Panc1 (cell line): ENCODE measurements at regions not wholly inside any gene's neighbourhood (a gene's known extent, or its start where the extent isn't known, plus 50 kb on each side); places are given as distances from the start of the nearest gene placed in this dataset.

Experiments used
- ATAC-seq: fragments of 200-7000 bp; cut with Tn5 transposase; 2 replicates; pipeline ENCODE4 v1.9.1; 2020; ENCODE audit warnings: mild to moderate bottlenecking, moderate library complexity
- BruUV-seq: library from RNA; stranded (reverse); fragments of 400-500 nt; replicated peaks from 2 replicates; lab custom pipeline; 2021; lab: Mats Ljungman, UMichigan
- CTCF ChIA-PET: fragments of 300-600 bp; sonication (Branson Sonifier 250); formaldehyde crosslinking; loops from one replicate; lab custom pipeline; 2022; ENCODE audit warnings: antibody characterized with exemption; lab: Charles Lee
- POLR2A ChIA-PET: fragments of 300-600 bp; sonication (Branson Sonifier 250); formaldehyde crosslinking; loops from one replicate; lab custom pipeline; 2022; ENCODE audit warnings: antibody characterized with exemption; lab: Charles Lee
- DNase-seq: peaks from one replicate; pipeline ENCODE4 v3.0.0-alpha.2; 2010; ENCODE audit warnings: low read depth, low spot score
- H3K27ac ChIP-seq: 2 replicates; pipeline ENCODE4 v1.5.1; 2011; ENCODE audit warnings: mild to moderate bottlenecking, low read length, inconsistent platforms
- H3K27me3 ChIP-seq: fragments of 200-500 bp; sonication (Bioruptor generic); 2 replicates; pipeline ENCODE4 v1.6.0; 2014; ENCODE audit warnings: low read length, inconsistent platforms; ENCODE audit not compliant: control insufficient read depth, insufficient read depth
- H3K36me3 ChIP-seq: fragments of 200-500 bp; sonication (Bioruptor generic); 2 replicates; pipeline ENCODE4 v1.5.1; 2014; ENCODE audit warnings: inconsistent platforms, mild to moderate bottlenecking, low read length, moderate library complexity; ENCODE audit not compliant: control insufficient read depth, insufficient read depth
- H3K4me1 ChIP-seq: 2 replicates; pipeline ENCODE4 v1.5.1; 2011; ENCODE audit warnings: inconsistent platforms, mild to moderate bottlenecking, low read length, moderate library complexity; ENCODE audit not compliant: control insufficient read depth, insufficient read depth
- H3K4me3 ChIP-seq, 2 experiments: 2 replicates each; pipeline ENCODE4 v1.5.1; 2011 to 2012; ENCODE audit warnings: low read depth in 2 of 2, low read length in 2 of 2, mild to moderate bottlenecking in 2 of 2, inconsistent platforms in 1 of 2, moderate library complexity in 1 of 2
- H3K9me3 ChIP-seq: fragments of 200-500 bp; sonication (Bioruptor generic); 2 replicates; pipeline ENCODE4 v1.5.1; 2014; ENCODE audit warnings: low read depth, mild to moderate bottlenecking, inconsistent platforms, low read length, moderate library complexity; ENCODE audit not compliant: control insufficient read depth, insufficient read depth
- POLR2AphosphoS5 ChIP-seq: IDR thresholded peaks from 2 replicates; pipeline ENCODE4 v1.6.1; 2012; ENCODE audit warnings: mild to moderate bottlenecking, low read depth, low read length, moderate library complexity
- SIN3A ChIP-seq: IDR thresholded peaks from 2 replicates; pipeline ENCODE4 v1.6.1; 2012; ENCODE audit warnings: low read depth, mild to moderate bottlenecking, low read length, moderate library complexity, borderline replicate concordance; ENCODE audit not compliant: insufficient read depth
- TCF7L2 ChIP-seq: IDR thresholded peaks from 2 replicates; pipeline ENCODE4 v1.6.1; 2011; ENCODE audit warnings: mild to moderate bottlenecking, low read depth, low read length, inconsistent platforms
- in situ Hi-C: cut with HindIII; loops from 2 replicates; pipeline ENCODE4 v1.10.0; 2016; ENCODE audit warnings: low sequenced_read_pairs, low pct_unique_long_range_greater_than_20kb
- intact Hi-C: fragments of 100-400 bp; cut with micrococcal nuclease; formaldehyde crosslinking; loops from one replicate; pipeline ENCODE4 v1.10.0; 2022; ENCODE audit not compliant: unreplicated experiment
- TF ChIP-seq, protein P1 (sequence below), 2 experiments: IDR thresholded peaks; 2 replicates each; pipeline ENCODE4 v1.6.1; 2011 to 2012; ENCODE audit warnings: low read depth in 2 of 2, control low read depth in 1 of 2, low read length in 1 of 2, mild to moderate bottlenecking in 1 of 2, moderate library complexity in 1 of 2; ENCODE audit not compliant: insufficient read depth in 1 of 2
- TF ChIP-seq, protein P2 (sequence below): fragments of 450-650 bp; IDR thresholded peaks from 2 replicates; pipeline ENCODE4 v1.5.1; 2017; ENCODE audit warnings: mild to moderate bottlenecking

DNA sequence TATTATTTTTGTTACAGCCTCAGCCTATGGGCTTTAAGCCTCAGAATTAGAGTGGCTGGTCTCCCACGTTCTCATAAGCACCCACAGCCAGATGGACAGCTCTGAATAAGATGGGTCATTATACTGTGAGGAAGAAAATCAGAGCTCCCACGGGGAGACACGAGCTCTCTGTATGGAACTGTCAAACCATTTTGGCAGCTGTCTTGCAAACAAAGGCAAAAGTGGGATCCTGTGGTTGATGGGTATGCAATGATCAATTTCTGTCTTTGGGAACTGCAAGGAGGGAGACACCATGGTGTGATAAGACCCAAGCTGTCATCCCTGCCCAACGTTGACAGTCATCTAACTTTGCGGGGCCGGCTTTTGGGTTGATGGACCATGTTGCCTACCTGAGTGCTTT lies 614.3 kb downstream of the TYW1 start:
- ATAC-seq (no peak), DNase-seq (no peak)
- in situ Hi-C loops (no loop called here), intact Hi-C loops (no loop called here)
- no peaks in the 10 kb centered on the region for H3K9me3 ChIP-seq
- no TSS peak for BruUV-seq
- ChIA-PET CTCF (no interaction called here), POLR2A (no interaction called here)
- no peak overlapping the region for H3K4me3 ChIP-seq
- no peaks in the 10 kb centered on the region for H3K4me1 ChIP-seq
- peaks cover 9% of the 10 kb centered on the region for H3K27me3 ChIP-seq
- H3K36me3 ChIP-seq: no peaks in the 10 kb centered on the region
- no peak for TF ChIP-seq TCF7L2
- no peak overlapping the region for H3K27ac ChIP-seq

DNA sequence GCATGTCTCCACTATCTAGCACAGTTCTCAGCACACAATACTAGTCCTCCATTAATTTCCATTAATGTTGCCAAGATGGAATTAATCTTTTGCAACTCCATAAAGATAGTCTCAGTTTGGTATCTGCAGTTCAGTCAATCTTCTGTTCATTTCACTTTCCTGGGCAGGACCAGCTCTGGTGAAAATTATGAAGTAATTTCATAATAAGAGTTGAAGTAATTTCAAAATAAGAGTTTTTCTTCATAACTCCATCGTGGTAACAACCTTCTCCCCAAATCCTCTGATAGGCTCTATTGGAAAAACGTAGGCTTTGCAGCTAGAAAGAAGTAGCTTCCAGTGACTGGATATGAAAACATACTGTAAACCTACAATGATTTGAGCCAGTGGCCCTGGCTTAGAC lies 618.2 kb downstream of the TYW1 start:
- no peak overlapping the region for H3K27ac ChIP-seq
- no peak overlapping the region for H3K4me3 ChIP-seq
- no peak for ATAC-seq
- H3K36me3 ChIP-seq: no peaks in the 10 kb centered on the region
- in situ Hi-C loops (no loop called here), intact Hi-C loops (no loop called here)
- ChIA-PET CTCF (no interaction called here), POLR2A (no interaction called here)
- TF ChIP-seq TCF7L2 (no peak), SIN3A (no peak), POLR2AphosphoS5 (no peak)
- TF ChIP-seq, protein P1, sequence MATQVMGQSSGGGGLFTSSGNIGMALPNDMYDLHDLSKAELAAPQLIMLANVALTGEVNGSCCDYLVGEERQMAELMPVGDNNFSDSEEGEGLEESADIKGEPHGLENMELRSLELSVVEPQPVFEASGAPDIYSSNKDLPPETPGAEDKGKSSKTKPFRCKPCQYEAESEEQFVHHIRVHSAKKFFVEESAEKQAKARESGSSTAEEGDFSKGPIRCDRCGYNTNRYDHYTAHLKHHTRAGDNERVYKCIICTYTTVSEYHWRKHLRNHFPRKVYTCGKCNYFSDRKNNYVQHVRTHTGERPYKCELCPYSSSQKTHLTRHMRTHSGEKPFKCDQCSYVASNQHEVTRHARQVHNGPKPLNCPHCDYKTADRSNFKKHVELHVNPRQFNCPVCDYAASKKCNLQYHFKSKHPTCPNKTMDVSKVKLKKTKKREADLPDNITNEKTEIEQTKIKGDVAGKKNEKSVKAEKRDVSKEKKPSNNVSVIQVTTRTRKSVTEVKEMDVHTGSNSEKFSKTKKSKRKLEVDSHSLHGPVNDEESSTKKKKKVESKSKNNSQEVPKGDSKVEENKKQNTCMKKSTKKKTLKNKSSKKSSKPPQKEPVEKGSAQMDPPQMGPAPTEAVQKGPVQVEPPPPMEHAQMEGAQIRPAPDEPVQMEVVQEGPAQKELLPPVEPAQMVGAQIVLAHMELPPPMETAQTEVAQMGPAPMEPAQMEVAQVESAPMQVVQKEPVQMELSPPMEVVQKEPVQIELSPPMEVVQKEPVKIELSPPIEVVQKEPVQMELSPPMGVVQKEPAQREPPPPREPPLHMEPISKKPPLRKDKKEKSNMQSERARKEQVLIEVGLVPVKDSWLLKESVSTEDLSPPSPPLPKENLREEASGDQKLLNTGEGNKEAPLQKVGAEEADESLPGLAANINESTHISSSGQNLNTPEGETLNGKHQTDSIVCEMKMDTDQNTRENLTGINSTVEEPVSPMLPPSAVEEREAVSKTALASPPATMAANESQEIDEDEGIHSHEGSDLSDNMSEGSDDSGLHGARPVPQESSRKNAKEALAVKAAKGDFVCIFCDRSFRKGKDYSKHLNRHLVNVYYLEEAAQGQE (IDR thresholded peaks at IDR 0.05; ENCODE audit: insufficient read depth in 1 of 2, low read depth in 2 of 2, low read length in 1 of 2): no peak
- TF ChIP-seq, protein P2, sequence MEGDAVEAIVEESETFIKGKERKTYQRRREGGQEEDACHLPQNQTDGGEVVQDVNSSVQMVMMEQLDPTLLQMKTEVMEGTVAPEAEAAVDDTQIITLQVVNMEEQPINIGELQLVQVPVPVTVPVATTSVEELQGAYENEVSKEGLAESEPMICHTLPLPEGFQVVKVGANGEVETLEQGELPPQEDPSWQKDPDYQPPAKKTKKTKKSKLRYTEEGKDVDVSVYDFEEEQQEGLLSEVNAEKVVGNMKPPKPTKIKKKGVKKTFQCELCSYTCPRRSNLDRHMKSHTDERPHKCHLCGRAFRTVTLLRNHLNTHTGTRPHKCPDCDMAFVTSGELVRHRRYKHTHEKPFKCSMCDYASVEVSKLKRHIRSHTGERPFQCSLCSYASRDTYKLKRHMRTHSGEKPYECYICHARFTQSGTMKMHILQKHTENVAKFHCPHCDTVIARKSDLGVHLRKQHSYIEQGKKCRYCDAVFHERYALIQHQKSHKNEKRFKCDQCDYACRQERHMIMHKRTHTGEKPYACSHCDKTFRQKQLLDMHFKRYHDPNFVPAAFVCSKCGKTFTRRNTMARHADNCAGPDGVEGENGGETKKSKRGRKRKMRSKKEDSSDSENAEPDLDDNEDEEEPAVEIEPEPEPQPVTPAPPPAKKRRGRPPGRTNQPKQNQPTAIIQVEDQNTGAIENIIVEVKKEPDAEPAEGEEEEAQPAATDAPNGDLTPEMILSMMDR: no peak
- no TSS peak for BruUV-seq
- H3K9me3 ChIP-seq: no peaks in the 10 kb centered on the region
- H3K4me1 ChIP-seq: no peaks in the 10 kb centered on the region
- peaks cover 11% of the 10 kb centered on the region for H3K27me3 ChIP-seq
- DNase-seq: no peak

DNA sequence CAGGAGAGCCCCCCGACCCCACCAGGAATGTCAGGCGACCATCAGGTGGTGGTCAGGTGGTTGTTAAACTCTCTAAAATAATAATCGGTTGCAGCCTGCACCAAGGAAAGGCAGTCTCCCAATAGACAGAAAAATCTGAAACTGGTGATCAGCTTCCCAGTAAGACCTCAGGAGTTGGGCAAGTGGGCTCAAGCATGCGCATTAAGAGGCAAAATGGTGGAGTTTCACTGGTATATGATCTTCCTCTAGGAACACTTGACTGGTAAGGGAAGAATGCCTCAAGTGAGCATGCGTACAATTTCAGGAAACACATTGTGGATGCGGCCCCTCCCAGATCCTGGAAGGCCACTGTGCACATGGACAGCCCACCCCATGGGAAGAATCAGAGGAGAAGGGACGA lies 619.9 kb downstream of the TYW1 start:
- Histone ChIP-seq H3K4me1 (no peaks in the 10 kb centered on the region), H3K27me3 (peaks cover 10% of the 10 kb centered on the region), H3K9me3 (no peaks in the 10 kb centered on the region), H3K4me3 (no peak overlapping the region), H3K36me3 (no peaks in the 10 kb centered on the region), H3K27ac (no peak overlapping the region)
- ChIA-PET CTCF (no interaction called here), POLR2A (no interaction called here)
- no TSS peak for BruUV-seq
- ATAC-seq (no peak), DNase-seq (no peak)
- intact Hi-C loops: no loop called here
- in situ Hi-C loops: no loop called here
- TF ChIP-seq, protein P2: no peak
- TF ChIP-seq POLR2AphosphoS5: no peak
- TF ChIP-seq, protein P1 (IDR thresholded peaks at IDR 0.05; ENCODE audit: insufficient read depth in 1 of 2, low read depth in 2 of 2, low read length in 1 of 2): no peak
- TF ChIP-seq TCF7L2: no peak
- TF ChIP-seq SIN3A: no peak
